Iris pigment epithelial cell (primary cell): ENCODE measurements at regions not wholly inside any gene's neighbourhood (a gene's known extent, or its start where the extent isn't known, plus 50 kb on each side); places are given as distances from the start of the nearest gene placed in this dataset.

Experiments
- DNase-seq: peaks from one replicate; pipeline ENCODE4 v3.0.0-alpha.2; 2011; ENCODE audit warnings: low read depth

- no peak for DNase-seq
These were observed 223.8 kb downstream of the PTPRU start for GRCh38 chr1:29460041-29460610.

GRCh38 chr1:29459620-29459945 lies 223.3 kb downstream of the PTPRU start:
- no peak for DNase-seq

GRCh38 chr1:29458737-29459619 lies 222.7 kb downstream of the PTPRU start:
- no peak for DNase-seq

- DNase-seq = no peak
These were observed 221.4 kb downstream of the PTPRU start for GRCh38 chr1:29457496-29458368.

GRCh38 chr1:29456685-29457435 lies 220.5 kb downstream of the PTPRU start:
- no peak for DNase-seq

GRCh38 chr1:29455781-29456180 lies 219.5 kb downstream of the PTPRU start:
- DNase-seq = no peak

- DNase-seq = no peak
These were observed 218.5 kb downstream of the PTPRU start for GRCh38 chr1:29454616-29455380.

GRCh38 chr1:29453502-29454240 lies 217.3 kb downstream of the PTPRU start:
- DNase-seq = peak; percentile 60

- DNase-seq = no peak
These were observed 216.3 kb downstream of the PTPRU start for GRCh38 chr1:29452463-29453230.

GRCh38 chr1:29451368-29451892 lies 215.1 kb downstream of the PTPRU start:
- DNase-seq = no peak

- no peak for DNase-seq
These were observed 214.3 kb downstream of the PTPRU start for GRCh38 chr1:29450591-29450990.

- DNase-seq = no peak
These were observed 212.3 kb downstream of the PTPRU start for GRCh38 chr1:29448456-29449235.

GRCh38 chr1:29447368-29447767 lies 211.0 kb downstream of the PTPRU start:
- DNase-seq = no peak

- no peak for DNase-seq
These were observed 208.7 kb downstream of the PTPRU start for GRCh38 chr1:29444782-29445729.

- no peak for DNase-seq
These were observed 207.9 kb downstream of the PTPRU start for GRCh38 chr1:29444081-29444715.

- DNase-seq = no peak
These were observed 205.8 kb downstream of the PTPRU start for GRCh38 chr1:29441916-29442668.
